H1 (cell line): ENCODE measurements at regions not wholly inside any gene's neighbourhood (a gene's known extent, or its start where the extent isn't known, plus 50 kb on each side); places are given as distances from the start of the nearest gene placed in this dataset.

Experiments used
- BACH1 ChIP-seq: IDR thresholded peaks from 2 replicates; pipeline ENCODE4 v1.6.1; 2012; ENCODE audit warnings: low read length, improper control_type of control experiment
- PHF8 ChIP-seq: fragments of 200-600 bp; sonication (generic); conservative IDR thresholded peaks from 2 replicates; pipeline ENCODE4 v1.7.1; 2012; ENCODE audit warnings: low read depth, mild to moderate bottlenecking, inconsistent platforms, low read length, moderate library complexity
- TBP ChIP-seq: IDR thresholded peaks from 2 replicates; pipeline ENCODE4 v1.6.1; 2011; ENCODE audit warnings: low read depth, low read length, improper control_type of control experiment
- TF ChIP-seq, protein P1 (sequence below): IDR thresholded peaks from 2 replicates; pipeline ENCODE4 v1.6.1; 2011; ENCODE audit warnings: low read depth, mild to moderate bottlenecking, low read length; ENCODE audit not compliant: insufficient read depth

DNA sequence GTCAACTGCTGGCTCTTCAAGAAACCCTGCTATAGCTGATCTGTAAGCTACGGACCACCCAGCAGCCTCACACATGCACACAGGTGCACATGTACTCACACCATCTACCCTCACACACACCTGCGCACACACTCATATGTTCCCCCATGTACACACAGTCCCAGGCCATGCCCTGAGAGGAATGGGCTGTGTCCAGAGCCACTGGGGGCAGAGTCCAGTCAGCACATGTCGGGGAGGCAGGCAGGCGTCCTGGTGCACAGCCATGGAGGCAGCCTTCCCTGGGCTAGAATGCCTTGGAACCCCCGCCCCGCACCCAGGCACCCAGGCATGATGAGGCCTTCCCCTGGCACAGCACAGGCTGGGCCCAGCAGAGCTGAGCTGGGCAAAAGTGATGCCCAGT, 58.3 kb upstream of the DLK1 start (continued):
- TF ChIP-seq PHF8: no peak
- TF ChIP-seq, protein P1, sequence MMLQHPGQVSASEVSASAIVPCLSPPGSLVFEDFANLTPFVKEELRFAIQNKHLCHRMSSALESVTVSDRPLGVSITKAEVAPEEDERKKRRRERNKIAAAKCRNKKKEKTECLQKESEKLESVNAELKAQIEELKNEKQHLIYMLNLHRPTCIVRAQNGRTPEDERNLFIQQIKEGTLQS: no peak
- no peak for TF ChIP-seq BACH1
- TF ChIP-seq TBP: no peak
